ENCODE measurements at regions not wholly inside any gene's neighbourhood (a gene's known extent, or its start where the extent isn't known, plus 50 kb on each side); places are given as distances from the start of the nearest gene placed in this dataset.
"Not testable (repeated sequence)": the region's sequence is repeated elsewhere in the genome, so short reads cannot be mapped to it uniquely, and the experiment has no call there.

- no peak for DNase-seq
Observed at GRCh38 chr3:145088917-145089316, 1072.1 kb downstream of the PLOD2 start.

- DNase-seq = no peak
Observed at GRCh38 chr3:145089337-145089736, 1071.6 kb downstream of the PLOD2 start.

GRCh38 chr3:145094355-145094941, 1066.5 kb downstream of the PLOD2 start:
- DNase-seq = no peak

GRCh38 chr3:145111141-145111540, 1049.8 kb downstream of the PLOD2 start:
- DNase-seq = not testable (repeated sequence)

- no peak for DNase-seq
Observed at GRCh38 chr3:145116769-145117168, 1044.2 kb downstream of the PLOD2 start.

GRCh38 chr3:145118303-145118702, 1042.7 kb downstream of the PLOD2 start:
- no peak for DNase-seq

- no peak for DNase-seq
Observed at GRCh38 chr3:145124900-145125678, 1035.9 kb downstream of the PLOD2 start.

- no peak for DNase-seq
Observed at GRCh38 chr3:145133281-145133680, 1027.7 kb downstream of the PLOD2 start.

GRCh38 chr3:145134738-145135137, 1026.2 kb downstream of the PLOD2 start:
- no peak for DNase-seq

- no peak for DNase-seq
Observed at GRCh38 chr3:145144361-145144760, 1016.6 kb downstream of the PLOD2 start.

- DNase-seq = no peak
Observed at GRCh38 chr3:145145461-145145860, 1015.5 kb downstream of the PLOD2 start.

GRCh38 chr3:145159640-145160039, 1001.3 kb downstream of the PLOD2 start:
- DNase-seq = no peak

GRCh38 chr3:145170121-145170520, 990.9 kb downstream of the PLOD2 start:
- no peak for DNase-seq

- DNase-seq = no peak
Observed at GRCh38 chr3:145175626-145176025, 985.4 kb downstream of the PLOD2 start.

- DNase-seq = no peak
Observed at GRCh38 chr3:145176907-145177306, 984.1 kb downstream of the PLOD2 start.

GRCh38 chr3:145177828-145178227, 983.2 kb downstream of the PLOD2 start:
- no peak for DNase-seq

- DNase-seq = no peak
Observed at GRCh38 chr3:145182196-145182911, 978.6 kb downstream of the PLOD2 start.

GRCh38 chr3:145183261-145183660, 977.7 kb downstream of the PLOD2 start:
- no peak for DNase-seq

GRCh38 chr3:145188079-145188770, 972.8 kb downstream of the PLOD2 start:
- no peak for DNase-seq

- DNase-seq = no peak
Observed at GRCh38 chr3:145190138-145190537, 970.8 kb downstream of the PLOD2 start.

GRCh38 chr3:145190761-145191160, 970.2 kb downstream of the PLOD2 start:
- no peak for DNase-seq

GRCh38 chr3:145191543-145191942, 969.4 kb downstream of the PLOD2 start:
- DNase-seq = no peak

- no peak for DNase-seq
Observed at GRCh38 chr3:145197051-145197820, 963.7 kb downstream of the PLOD2 start.

All from activated effector memory CD4-positive, alpha-beta T cell treated with anti-CD3 and anti-CD28 coated beads, Interleukin-2, amount 50 U/mL, for 16 hours (primary cell).